Left ventricle myocardium inferior (tissue), 1 donor: ENCODE measurements at regions not wholly inside any gene's neighbourhood (a gene's known extent, or its start where the extent isn't known, plus 50 kb on each side); places are given as distances from the start of the nearest gene placed in this dataset.

Experiments used
- DNase-seq: peaks from one replicate; pipeline ENCODE4 v3.0.0-alpha.2; 2020
- H3K27ac ChIP-seq: fragments of 200-600 bp; replicated peaks from 2 replicates; pipeline ENCODE4 v1.8.0; 2021
- H3K27me3 ChIP-seq: fragments of 200-600 bp; 2 replicates; pipeline ENCODE4 v1.8.0; 2021; ENCODE audit warnings: low read depth
- H3K36me3 ChIP-seq: fragments of 200-600 bp; 2 replicates; pipeline ENCODE4 v1.8.0; 2021
- H3K4me1 ChIP-seq: fragments of 200-600 bp; 2 replicates; pipeline ENCODE4 v1.8.0; 2021
- H3K4me3 ChIP-seq: fragments of 200-600 bp; 2 replicates; pipeline ENCODE4 v1.8.0; 2021; ENCODE audit warnings: mild to moderate bottlenecking, moderate library complexity
- H3K9me3 ChIP-seq: fragments of 200-600 bp; replicated peaks from 2 replicates; pipeline ENCODE4 v1.8.0; 2021
- intact Hi-C: fragments of 100-400 bp; cut with micrococcal nuclease; formaldehyde crosslinking; loops from one replicate; pipeline ENCODE4 v1.11.0; 2022
- TF ChIP-seq, protein P1 (sequence below): fragments of 200-600 bp; IDR thresholded peaks from 2 replicates; pipeline ENCODE4 v1.8.0; 2021; ENCODE audit warnings: antibody characterized with exemption, mild to moderate bottlenecking, borderline replicate concordance
- donor health status: DM: no; HTN: yes; CAD: no; lungs with severe emphysema.

DNA sequence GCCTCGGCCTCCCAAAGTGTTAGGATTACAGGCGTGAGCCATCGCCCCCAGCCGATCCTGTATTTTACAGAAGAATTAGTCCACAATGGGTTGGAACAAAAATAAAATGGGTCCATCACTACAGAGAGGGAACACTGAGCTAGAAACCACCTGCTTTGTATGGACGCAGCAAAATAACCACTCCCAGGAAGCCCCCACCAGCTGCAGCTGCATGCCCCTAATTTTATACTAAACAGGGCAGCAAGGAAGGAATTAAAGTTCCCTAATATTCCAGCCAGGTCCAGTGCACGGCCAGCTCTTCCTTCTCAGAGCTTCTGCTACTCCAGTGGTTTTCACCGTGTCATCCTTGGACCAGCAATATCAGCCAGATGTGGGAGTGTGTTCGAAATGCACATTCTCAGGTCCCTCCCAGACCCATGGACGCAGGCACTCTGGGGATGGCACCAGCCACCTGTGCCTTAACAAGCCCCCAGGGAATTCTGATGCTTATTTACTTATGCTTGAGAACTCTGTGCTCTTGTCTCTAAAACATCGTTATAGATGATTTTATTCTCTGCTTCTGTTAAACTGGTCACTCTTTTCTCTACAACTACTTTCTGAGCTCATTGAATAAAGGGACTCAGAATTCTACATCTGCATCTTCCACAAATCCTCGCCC lies 189.5 kb upstream of the SLC24A3 start:
- intact Hi-C loops, result no loop called here
- Histone ChIP-seq H3K4me1 (peaks cover 26% of the 10 kb centered on the region), H3K36me3 (no peaks in the 10 kb centered on the region), H3K27ac (no peak overlapping the region), H3K9me3 (no peaks in the 10 kb centered on the region), H3K4me3 (no peak overlapping the region), H3K27me3 (no peaks in the 10 kb centered on the region)
- DNase-seq, result no peak
- TF ChIP-seq, protein P1, sequence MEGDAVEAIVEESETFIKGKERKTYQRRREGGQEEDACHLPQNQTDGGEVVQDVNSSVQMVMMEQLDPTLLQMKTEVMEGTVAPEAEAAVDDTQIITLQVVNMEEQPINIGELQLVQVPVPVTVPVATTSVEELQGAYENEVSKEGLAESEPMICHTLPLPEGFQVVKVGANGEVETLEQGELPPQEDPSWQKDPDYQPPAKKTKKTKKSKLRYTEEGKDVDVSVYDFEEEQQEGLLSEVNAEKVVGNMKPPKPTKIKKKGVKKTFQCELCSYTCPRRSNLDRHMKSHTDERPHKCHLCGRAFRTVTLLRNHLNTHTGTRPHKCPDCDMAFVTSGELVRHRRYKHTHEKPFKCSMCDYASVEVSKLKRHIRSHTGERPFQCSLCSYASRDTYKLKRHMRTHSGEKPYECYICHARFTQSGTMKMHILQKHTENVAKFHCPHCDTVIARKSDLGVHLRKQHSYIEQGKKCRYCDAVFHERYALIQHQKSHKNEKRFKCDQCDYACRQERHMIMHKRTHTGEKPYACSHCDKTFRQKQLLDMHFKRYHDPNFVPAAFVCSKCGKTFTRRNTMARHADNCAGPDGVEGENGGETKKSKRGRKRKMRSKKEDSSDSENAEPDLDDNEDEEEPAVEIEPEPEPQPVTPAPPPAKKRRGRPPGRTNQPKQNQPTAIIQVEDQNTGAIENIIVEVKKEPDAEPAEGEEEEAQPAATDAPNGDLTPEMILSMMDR, result no peak

- no peaks in the 10 kb centered on the region for H3K36me3 ChIP-seq
- TF ChIP-seq, protein P1, result no peak
- peaks cover 26% of the 10 kb centered on the region for H3K4me1 ChIP-seq
- H3K4me3 ChIP-seq, result no peak overlapping the region
- DNase-seq, result no peak
- H3K9me3 ChIP-seq, result peaks cover 6% of the 10 kb centered on the region
- intact Hi-C loops, result no loop called here
- H3K27ac ChIP-seq, result no peak overlapping the region
- H3K27me3 ChIP-seq, result no peaks in the 10 kb centered on the region
Observed at GRCh38 chr20:19024296-19025035, 188.0 kb upstream of the SLC24A3 start.

- Histone ChIP-seq H3K4me1 (peaks cover 21% of the 10 kb centered on the region), H3K9me3 (peaks cover 10% of the 10 kb centered on the region), H3K36me3 (no peaks in the 10 kb centered on the region), H3K27me3 (no peaks in the 10 kb centered on the region), H3K27ac (peak overlapping the region; percentile 71), H3K4me3 (no peak overlapping the region)
- TF ChIP-seq, protein P1, result no peak
- intact Hi-C loops, result no loop called here
- no peak for DNase-seq
Observed at GRCh38 chr20:19025430-19026120, 186.9 kb upstream of the SLC24A3 start.

DNA sequence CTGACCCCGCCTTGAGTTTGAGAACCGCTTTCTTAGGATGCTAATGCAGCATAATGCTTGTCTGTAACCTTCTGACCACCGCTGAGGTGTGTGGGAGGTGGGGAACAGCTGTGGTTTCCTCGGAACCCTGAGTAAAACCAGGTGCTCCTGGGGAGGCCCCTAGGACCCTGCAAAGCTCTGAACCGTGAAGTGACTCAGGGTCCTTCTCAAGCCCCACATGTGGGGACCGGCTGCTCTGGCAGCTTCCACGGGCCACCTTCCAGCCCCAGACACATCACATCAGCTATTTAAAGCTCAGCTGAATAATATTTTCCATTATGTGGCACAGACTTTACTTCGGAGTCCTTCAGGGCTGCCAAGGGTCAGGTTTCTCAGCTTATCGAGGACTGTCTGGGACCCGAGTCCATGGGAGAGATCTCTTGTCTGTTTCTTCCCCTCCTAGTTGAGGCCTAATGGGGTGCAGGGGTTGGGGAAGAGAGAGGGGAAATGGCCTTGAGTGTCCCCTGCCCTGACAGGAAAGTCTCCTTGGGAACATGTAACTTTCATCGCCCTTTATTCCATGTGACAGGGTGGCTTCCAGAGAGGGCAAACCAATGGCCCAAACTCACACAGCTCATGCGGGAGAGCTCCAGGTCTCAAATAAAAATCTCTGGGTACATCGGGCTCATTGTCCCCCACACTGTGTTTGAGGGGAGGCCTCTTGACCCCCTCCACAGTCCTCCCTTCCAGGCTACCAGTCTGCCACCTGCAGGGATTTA lies 186.1 kb upstream of the SLC24A3 start:
- TF ChIP-seq, protein P1, result no peak
- Histone ChIP-seq H3K9me3 (peaks cover 10% of the 10 kb centered on the region), H3K27me3 (no peaks in the 10 kb centered on the region), H3K4me3 (no peak overlapping the region), H3K27ac (peak overlapping the region; percentile 71), H3K4me1 (peaks cover 21% of the 10 kb centered on the region), H3K36me3 (no peaks in the 10 kb centered on the region)
- DNase-seq, result peak; percentile 38
- intact Hi-C loops, result no loop called here
